NCI-H2081 (cell line): ENCODE measurements at regions not wholly inside any gene's neighbourhood (a gene's known extent, or its start where the extent isn't known, plus 50 kb on each side); places are given as distances from the start of the nearest gene placed in this dataset.
A peak's percentile ranks its signal among the peaks of the same experiment; 100 is the strongest.

Experiments
- DNase-seq, 2 experiments: peaks; one replicate each; lab custom pipeline; 2025; lab: John Stamatoyannopoulos, UW

DNA sequence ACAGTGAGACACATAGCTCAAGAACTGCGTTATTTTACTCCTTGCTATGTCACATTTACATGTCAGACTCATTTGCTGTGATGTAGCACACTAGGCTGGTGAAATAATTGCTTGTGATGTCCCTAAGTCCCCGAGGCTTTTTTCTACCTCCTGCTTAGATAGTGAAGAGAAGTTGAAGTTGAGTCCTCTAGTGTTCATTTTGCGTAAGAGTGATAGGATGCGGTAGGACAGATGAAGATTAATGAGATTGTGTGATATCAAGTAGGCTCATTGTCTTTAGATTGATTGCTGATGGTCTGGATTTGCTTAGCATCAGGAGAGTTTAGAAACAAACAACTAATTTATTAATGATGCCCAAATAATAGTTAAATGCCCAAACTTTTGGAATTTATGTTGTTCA is 173.6 kb upstream of the NUDT6 start:
- peak in 1 of 2 experiments; percentile 6 for DNase-seq

DNA sequence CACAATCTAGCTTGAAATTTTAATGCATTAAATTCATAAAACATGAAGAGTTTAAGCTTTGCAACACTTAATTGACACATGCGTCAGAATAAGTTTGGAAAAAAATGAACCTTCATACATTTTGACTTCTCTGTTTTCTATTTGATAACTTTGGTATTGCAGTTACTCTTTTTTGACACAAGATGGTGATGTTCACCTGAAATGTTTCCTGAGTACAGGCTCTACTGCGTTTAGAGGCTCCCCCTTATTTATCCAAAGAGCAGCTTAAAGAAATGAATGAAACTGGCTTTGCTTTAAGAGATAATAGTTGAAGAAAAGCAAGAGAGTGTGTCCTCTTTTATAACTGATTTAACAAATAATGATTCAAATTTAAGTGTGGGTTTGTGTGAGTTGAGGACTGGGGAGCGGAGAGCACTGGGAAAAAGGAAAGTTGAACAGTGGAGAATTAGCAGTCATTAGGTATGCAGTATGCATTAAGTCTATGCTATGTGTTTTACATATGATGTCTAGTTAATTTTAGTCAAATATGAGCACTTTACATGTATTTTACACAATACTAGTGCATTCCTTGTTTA is 180.6 kb upstream of the NUDT6 start:
- peak; percentile 28 to 44 for DNase-seq

DNA sequence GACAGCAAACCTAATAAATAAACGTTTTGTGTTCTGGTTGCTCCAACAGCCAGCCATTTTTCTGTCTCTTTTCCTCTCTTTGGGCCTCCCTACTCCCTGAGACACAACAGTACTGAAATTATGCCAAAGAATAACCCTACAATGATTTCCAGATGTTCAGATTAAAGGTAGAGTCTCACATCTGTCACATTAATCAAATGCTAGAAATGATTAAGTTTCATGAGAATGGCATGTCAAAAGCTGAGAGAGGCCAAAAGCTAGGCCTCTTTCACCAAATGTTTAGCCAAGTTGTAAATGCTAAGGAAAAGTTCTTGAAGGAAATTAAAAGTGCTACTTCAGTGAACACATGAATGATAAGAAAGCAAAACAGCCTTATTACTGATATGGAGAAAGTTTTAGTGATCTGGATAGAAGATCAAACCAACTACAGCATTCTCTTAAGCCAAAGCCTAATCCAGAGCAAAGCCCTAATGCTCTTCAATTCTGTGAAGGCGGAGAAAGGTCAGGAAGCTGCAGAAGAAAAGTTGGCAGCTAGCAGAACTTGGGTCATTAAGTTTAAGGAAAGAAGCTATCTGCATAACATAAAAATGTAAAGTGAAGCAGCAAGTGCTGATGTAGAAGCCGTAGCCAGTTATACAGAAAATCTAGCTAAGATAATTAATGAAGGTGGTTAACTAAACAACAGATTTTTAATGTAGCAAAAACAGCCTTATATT is 182.1 kb upstream of the NUDT6 start:
- no peak for DNase-seq

DNA sequence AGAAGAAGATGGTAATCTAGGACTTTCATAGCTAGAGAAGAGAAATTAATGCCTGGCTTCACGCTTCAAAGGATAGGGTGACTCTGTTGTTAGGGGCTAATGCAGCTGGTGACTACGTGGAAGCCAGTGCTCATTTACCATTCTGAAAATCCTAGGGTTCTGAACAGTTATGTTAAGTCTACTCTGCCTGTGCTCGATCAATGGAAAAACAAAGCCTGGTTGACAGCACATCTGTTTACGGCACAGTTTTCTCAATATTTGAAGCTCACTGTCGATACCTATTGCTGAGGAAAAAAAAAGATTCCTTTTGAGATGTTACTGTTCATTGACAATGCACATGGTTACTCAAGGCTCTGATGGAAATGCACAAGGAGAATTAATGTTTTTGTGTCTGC is 182.6 kb upstream of the NUDT6 start:
- no peak for DNase-seq

DNA sequence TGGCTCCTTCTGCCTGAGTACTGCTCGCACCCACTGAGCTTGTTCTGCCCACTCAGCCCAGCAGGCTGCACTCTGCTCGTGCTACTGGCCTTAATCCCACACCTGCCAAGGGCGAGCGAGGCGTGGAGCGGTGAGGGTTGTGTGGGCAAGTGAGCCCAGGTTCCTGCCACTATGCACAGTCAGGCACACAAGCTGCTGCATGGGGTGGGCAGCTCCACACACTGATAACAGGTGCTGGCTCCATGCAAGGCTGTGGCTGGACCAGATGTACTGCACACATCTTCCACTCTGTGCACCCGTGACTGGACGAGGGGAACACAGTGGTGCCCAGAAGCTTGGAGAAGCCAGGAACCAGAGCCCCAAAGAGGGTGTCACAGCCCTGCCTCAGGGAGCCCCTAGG is 184.3 kb upstream of the NUDT6 start:
- DNase-seq = no peak

DNA sequence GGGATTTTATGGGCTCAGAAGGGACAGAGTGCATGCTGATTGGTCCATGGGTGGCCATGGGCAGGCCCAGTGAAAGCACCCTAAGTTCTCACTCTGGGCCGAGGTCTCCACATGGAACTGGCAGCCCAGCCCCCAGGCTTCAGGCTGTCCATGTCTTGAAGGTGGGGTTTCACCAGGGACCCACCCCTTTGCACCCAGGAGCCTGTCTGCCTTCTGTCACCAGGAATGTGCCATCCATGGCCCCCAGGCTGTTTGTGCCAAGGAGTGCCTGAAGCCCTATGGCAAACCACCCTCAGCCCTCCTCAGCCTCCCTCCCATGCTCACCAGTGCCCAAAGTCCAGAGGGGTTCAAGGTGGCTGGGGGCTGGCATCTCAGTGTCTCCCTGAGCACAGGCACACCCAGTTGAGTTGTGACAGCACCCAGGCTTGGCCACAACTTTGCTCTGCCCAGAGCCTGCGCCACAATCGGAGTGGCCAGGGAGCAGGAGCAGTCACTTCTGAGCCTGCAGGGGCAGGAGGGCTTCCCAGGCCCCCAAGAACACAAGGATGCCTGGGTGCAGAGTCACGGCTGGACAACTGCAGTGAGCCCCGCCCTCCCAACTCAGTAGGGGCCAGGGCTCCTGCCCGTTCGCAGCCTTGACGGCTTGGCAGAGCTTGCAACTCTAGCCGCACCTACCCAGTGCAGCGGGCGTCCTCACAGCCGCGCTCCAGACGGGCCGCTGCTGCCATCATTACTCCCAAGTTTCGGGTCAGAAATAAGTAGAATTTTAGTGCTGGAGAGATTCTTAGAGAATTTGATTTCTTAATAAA is 185.3 kb upstream of the NUDT6 start:
- DNase-seq = no peak

DNA sequence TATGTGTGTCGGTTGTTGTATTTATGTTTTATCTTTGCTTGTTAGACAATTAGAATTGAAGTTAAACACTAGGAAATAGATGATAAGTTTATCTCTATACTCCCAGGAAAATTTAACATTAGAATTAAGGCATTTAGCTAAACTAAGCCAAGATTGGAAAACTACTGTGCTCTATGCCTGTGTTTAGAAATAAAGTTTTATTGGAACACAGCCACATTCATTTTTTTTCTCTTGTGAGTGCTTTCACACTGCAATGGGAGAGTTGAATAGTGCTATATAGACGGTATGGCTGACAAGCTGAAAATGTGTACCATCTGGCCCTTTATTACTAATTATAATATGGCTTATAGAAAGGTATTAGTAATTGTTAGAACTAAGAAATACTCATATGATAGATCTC is 186.7 kb upstream of the NUDT6 start:
- DNase-seq = no peak

DNA sequence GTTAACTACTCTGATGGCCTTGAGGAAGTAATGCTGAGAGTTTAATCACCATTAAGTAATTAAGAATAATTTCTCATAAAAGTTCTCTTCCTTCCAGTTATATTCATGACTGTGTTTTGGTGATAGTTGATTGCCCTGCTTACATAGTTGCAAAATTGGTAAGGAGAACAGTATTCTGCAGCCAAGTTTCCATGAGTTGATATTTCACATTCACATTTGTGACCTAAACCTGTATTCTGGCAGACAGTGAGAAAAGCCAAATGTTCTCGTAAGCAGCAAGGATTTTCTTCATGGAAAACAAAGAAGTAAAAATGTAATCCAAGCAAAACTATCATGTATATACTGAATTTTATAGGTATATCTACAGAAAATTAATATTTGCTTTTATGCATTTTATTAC is 187.8 kb upstream of the NUDT6 start:
- DNase-seq = no peak

DNA sequence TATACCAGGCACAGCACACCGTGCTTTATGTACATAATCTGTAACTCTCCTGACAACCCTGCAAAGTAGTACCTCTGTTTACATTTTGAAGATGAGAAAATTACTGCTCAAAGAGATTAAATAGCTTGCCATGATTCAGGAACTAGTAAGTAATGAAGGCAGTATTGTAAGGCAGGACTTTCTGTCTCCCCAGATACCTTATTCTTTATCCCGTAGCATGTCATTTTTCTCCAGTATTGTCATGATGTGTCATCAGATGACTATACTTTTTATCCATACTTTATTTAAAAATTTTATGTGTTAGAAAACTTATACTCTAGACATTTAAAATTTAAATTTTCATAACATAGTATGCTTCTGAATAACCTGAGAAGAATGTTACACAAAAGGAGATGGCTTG is 188.3 kb upstream of the NUDT6 start:
- peak in 1 of 2 experiments; percentile 6 for DNase-seq

DNA sequence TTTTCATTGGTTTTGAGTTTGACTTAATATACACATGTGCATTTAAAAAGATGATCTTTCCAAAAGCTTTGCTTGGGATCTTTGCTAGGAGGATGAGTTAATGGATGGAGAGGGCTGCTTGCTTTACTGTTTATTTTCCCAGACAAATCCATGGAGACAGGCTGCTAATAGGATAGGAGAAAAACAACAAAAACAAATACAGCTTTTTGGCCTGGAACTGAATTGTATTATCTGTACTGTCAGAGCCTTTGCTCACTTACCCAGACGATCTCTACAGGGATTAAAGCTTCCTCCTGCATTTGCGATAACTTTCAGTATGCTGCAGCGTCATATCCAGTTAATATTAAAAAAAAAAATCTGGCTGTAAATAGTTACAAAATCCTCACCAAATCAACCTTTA is 190.8 kb upstream of the NUDT6 start:
- DNase-seq = no peak

DNA sequence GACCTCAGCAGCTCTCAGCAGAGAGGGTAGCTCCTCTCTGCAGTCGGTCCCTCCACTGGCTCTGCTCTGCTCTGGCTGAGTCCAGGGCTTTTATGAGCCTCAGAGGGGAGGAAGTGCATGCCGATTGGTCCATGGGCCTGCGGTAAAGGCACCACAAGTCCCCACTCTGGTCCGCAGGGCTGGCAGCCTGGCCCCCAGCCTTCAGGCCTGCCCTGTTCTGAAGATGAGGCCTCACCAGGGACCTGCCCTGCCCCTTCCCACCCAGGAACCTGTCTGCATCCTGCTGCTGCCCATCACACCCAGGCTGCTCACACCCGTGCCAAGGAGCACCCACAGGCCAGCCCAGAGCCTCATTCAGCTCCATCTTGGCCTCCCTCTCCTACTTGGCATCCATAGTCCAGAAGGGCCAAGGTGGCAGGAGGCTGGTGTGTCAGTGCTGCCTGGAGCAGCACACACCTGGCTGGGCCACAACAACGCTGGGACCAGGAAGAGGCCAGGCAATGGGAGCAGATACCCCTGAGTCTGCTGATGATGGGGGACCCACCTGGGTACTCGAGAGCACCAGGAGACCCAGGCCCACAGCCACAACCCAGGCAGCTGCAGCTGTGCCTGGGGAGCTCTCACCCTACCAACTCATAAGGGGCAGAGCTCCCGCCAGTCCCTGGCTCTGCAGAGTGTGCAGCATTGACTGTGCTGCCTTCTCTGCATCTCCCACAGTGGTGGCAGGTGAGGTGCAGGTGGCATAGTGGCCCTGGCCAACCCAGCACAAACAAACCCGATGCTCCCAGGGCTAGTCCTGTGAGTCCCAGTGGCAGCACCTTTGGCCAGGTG is 191.9 kb upstream of the NUDT6 start:
- no peak for DNase-seq

DNA sequence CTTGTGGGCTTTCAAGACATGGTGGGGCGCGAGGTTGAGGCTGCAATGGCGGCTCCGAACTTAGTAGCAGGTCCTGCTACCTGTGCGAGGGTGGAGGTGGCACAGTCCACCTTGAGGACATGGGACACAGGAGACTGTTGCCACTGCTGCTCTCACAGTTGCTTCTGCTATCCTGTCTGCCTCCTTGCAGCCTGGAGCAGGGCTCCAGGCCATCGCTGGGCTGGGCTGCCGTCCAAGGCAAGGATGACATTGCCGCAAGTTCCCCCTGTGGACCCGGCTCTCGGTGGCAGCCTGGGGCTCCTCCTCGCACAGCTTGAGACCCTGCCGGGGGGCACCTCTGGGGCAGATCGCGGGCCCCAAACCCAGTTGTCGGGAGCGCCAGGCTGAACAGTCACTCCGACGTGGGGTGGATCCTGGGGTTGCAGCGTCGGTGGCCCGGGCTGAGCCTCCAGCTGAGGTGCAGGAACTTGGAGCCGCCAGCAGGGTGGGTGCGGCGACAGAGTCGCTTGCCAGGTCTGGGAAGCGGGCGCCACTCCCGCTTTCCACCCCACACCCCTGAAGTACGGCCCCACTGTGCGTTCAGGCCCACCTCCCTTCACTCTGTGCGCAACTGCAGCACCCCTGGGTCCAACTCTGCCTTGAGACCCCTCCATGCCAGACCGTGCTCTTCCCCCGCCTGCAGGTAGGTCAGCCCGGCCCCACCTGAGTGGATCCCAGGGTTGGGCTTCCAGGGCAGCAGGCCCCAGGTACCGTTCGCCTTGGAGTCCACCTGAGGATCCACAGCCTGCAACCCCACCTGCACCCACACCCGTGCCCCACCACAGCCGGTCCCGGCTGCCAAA is 192.7 kb upstream of the NUDT6 start:
- DNase-seq = no peak

DNA sequence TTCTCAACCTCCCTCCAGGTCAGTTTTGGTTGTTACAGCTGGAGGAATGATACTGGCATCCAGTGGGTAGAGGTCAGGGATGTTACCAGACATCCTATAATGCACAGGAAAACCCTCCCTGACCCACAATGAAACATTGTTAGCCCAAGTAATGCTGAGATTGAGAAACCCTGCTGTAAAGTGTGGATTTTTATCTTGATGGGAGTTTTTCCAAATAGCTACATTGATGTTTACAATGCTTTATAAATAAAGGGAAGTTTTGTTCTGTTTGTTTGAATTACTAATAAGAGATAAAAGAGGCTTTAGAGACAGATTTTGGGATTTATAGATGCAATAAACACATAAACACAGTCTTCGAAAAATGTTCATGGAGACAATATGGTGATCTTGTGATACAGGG is 194.0 kb upstream of the NUDT6 start:
- DNase-seq = no peak

DNA sequence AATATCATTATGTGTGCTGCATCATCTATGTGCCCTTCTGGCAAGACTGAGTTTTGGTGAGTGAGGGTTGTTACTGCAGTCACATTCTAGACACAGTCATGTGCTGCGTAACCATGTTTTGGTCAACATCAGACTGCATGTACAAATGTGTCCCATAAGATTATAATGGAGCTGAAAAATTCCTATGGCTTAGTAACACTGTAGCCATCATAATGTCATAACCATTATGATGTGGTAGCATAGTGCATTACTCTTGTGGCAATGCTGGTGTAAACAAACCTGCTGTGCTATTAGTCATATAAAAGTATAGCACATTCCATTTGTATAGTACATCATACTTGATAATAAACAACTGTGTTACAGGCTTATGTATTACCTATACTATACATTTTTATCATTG is 198.1 kb upstream of the NUDT6 start:
- DNase-seq = no peak

DNA sequence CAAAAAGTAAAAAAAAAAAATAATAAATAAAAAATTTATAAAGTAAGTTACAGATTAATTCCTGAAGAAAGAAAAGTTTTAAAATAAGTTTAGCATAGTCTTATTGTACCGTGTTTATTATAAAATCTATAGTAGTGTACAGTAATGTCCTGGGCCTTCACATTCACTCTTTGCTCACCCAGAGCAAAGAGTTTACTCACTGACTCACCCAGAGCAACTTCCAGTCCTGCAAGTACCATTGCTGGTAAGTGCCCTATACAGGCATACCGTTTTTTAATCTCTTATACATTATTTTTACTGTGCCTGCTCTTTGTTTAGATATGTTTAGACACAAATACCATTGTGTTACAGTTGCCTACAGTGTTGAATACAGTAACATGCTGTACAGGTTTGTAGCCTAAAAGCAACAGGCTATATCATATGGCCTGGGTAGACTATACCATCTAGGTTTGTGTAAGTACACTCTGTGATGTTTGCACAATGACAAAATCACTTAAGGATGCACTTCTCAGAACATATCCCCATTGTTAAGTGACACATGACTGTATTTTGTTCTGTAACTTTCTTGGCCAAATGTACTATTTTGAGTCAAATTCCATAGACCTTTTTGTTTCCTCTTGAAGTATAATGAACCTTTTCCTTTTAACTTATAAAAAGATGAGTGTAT is 199.0 kb upstream of the NUDT6 start:
- DNase-seq = no peak

DNA sequence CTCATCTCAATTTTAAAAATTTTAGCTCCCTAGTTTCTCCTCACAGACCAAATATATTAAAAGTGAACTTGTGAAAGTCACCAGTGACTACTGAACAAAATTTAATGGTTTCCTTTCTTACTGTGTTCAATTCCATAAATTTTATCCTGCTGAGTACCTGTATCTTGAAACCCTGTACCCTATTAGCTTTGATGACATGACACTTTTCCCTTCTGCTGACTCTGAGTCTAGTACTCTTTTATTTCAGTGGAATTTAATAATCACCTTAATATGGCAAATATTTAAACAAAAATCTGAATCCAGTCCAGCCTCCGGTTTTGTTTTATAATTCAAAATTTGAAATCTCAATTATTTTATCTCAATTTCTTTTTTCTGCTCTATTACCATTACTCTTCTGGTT is 203.1 kb upstream of the NUDT6 start:
- no peak for DNase-seq

DNA sequence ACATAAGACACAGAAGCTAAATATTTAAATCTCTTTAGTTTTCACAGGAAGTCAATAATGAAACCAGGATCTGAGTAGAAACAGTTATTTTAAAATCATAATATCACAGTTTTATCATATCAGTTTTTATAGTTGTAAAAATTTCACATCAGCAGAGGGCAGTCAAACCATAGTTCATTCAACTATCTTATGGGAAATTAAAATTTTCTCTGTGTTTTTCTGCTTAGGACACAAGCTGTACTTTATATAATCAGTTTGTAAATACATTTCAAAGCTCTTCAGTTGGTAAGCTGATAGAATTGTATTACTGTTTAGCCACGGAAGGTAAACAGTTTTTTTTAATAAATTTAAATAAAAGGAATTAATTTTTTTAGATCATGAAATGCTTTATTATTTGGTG is 204.8 kb upstream of the NUDT6 start:
- DNase-seq = peak in 1 of 2 experiments; percentile 8

DNA sequence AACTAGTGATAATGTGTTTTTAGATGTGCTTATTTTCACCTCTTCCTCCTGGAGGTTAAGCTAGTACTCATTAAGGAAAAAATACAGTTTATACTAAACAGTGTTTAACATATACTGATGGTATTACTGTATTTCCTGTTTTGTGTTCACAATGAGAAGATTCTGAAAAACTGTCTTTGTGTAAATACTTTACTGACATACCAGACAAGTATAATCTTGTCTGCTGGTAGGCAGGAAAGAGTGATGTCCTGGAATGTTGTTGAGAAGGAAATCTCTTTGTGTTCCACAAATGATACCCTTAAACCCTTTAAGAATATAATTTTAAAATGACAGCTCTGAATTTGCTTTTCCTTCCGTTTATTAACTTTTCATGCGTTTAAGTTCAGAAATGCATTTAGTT is 205.5 kb upstream of the NUDT6 start:
- no peak for DNase-seq

DNA sequence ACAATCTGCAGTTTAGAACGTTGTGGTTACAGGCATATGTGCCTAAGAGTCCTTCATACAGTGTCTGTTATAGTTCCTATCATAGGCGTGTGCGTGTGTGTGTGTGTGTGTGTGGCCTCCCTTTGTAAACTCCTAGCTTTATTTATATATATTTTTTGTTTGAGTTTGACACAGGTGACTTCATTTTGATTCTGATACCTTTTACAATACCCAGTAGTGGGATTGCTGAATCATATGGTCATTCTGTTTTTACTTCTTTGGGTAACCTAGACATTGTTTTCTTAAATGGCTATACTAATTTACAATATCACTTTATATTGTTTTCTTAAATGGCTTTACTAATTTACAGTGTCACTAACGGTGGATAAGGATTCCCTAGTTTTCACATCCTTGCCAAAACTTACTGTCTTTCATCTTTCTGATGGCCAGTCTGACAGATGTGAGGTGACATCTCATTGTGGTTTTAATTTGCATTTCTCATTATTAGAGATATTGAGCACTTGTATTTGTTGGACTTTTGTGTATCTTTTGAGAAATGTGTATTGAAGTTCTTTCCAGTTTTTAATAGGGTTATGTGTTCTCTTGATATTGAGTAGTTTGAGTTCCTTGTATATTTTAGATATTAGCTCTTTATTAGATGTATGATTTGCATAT is 211.1 kb upstream of the NUDT6 start:
- DNase-seq = no peak

DNA sequence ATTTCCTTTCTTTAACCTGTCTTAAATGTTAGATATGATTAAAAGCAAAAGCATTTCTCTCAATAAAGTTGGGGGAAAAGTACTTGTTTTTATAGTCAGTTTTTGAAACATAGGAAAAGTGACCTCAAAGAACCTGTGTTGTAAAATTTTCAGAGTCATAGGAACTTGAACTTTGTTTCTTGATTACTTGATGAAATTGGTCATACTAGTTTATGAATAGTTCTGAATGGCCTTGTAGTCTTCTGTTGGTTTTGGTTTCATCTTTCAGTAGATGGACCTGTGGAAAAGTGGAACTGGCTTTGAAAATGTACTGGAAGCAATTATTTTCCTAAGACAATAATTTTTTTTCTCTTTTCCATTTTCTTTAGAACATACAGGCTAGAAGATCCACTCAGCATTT is 222.2 kb upstream of the NUDT6 start:
- no peak for DNase-seq
